ENCODE measurements at regions not wholly inside any gene's neighbourhood (a gene's known extent, or its start where the extent isn't known, plus 50 kb on each side); places are given as distances from the start of the nearest gene placed in this dataset.
"Not testable (repeated sequence)": the region's sequence is repeated elsewhere in the genome, so short reads cannot be mapped to it uniquely, and the experiment has no call there.

GRCh38 chr2:210376694-210377093 is 61.7 kb upstream of the MYL1 start:
- DNase-seq (ENCODE audit: insufficient read length, low spot score) (no peak), FAIRE-seq (no peak)

DNA sequence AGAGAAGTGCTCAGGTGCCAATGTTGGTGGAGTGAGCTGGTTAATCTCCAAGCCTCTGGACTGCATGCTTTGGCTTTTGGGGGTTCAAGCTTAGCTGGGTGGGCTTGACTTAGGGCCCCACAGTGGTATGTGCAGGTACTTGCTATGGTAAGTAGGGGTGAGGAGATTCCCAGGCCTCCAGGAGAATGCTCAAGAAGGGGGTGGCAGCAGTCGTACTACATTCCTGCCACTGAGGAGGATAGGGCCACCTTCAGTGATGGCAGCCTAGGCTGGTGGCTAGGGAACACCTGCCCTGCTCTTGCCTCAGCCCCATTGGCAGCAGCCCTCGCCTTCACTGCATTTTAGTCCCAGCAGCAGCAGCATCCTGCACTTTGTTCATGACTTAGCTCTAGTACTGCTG is 55.6 kb upstream of the MYL1 start:
- DNase-seq (ENCODE audit: insufficient read length, low spot score), result no peak
- no peak for FAIRE-seq

DNA sequence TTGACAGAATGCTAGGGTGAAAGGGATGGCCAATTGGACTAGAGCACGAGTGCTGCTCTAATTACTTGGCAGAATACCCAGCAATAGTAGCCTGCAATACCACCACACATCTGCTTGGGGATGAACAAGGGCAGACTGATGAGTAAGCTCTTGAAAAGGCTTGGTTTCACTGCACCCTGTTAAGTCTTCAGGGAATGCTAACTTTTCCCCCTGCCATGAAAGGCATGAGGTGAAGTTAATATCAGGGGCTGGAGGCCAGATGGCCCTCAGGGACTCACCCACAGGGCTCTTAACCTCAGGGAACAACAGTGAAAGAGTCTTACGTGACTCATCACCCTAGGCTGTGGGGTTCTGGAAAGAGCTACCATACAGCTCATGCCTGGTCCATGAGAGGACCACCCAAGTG is 51.7 kb upstream of the MYL1 start:
- no peak for DNase-seq (ENCODE audit: insufficient read length, low spot score)
- peak; percentile 63 for FAIRE-seq

GRCh38 chr2:210365475-210365874 is 50.5 kb upstream of the MYL1 start:
- not testable (repeated sequence) for FAIRE-seq; DNase-seq (ENCODE audit: insufficient read length, low spot score)

All from GM19239 (cell line).